ENCODE measurements at regions not wholly inside any gene's neighbourhood (a gene's known extent, or its start where the extent isn't known, plus 50 kb on each side); places are given as distances from the start of the nearest gene placed in this dataset.

- no peak for DNase-seq
Measured at GRCh38 chr21:19702726-19703125, 1295.5 kb upstream of the NCAM2 start.

- DNase-seq = no peak
Measured at GRCh38 chr21:19704832-19705231, 1293.4 kb upstream of the NCAM2 start.

- DNase-seq = no peak
Measured at GRCh38 chr21:19712441-19712840, 1285.8 kb upstream of the NCAM2 start.

GRCh38 chr21:19713313-19713712 is 1284.9 kb upstream of the NCAM2 start:
- no peak for DNase-seq

GRCh38 chr21:19724081-19724480 is 1274.1 kb upstream of the NCAM2 start:
- no peak for DNase-seq

GRCh38 chr21:19731251-19731650 is 1267.0 kb upstream of the NCAM2 start:
- DNase-seq = no peak

GRCh38 chr21:19759836-19760235 is 1238.4 kb upstream of the NCAM2 start:
- DNase-seq = no peak

- DNase-seq = no peak
Measured at GRCh38 chr21:19767546-19767945, 1230.7 kb upstream of the NCAM2 start.

GRCh38 chr21:19771881-19772280 is 1226.3 kb upstream of the NCAM2 start:
- DNase-seq = no peak

- DNase-seq = no peak
Measured at GRCh38 chr21:19776076-19776475, 1222.1 kb upstream of the NCAM2 start.

GRCh38 chr21:19781881-19782652 is 1216.1 kb upstream of the NCAM2 start:
- no peak for DNase-seq

GRCh38 chr21:19785941-19786340 is 1212.3 kb upstream of the NCAM2 start:
- no peak for DNase-seq

GRCh38 chr21:19792004-19792403 is 1206.2 kb upstream of the NCAM2 start:
- DNase-seq = no peak

- DNase-seq = no peak
Measured at GRCh38 chr21:19807201-19807600, 1191.0 kb upstream of the NCAM2 start.

- no peak for DNase-seq
Measured at GRCh38 chr21:19810779-19811178, 1187.4 kb upstream of the NCAM2 start.

- no peak for DNase-seq
Measured at GRCh38 chr21:19830446-19830845, 1167.8 kb upstream of the NCAM2 start.

GRCh38 chr21:19832551-19832950 is 1165.7 kb upstream of the NCAM2 start:
- DNase-seq = no peak

GRCh38 chr21:19833082-19833481 is 1165.1 kb upstream of the NCAM2 start:
- no peak for DNase-seq

- no peak for DNase-seq
Measured at GRCh38 chr21:19842601-19843000, 1155.6 kb upstream of the NCAM2 start.

GRCh38 chr21:19844334-19844733 is 1153.9 kb upstream of the NCAM2 start:
- DNase-seq = no peak

GRCh38 chr21:19850157-19850556 is 1148.1 kb upstream of the NCAM2 start:
- DNase-seq = no peak

GRCh38 chr21:19853061-19853460 is 1145.1 kb upstream of the NCAM2 start:
- no peak for DNase-seq

- no peak for DNase-seq
Measured at GRCh38 chr21:19853709-19854575, 1144.3 kb upstream of the NCAM2 start.

GRCh38 chr21:19855522-19855921 is 1142.7 kb upstream of the NCAM2 start:
- DNase-seq = no peak

Data from occipital lobe (tissue), 1 donor.